ENCODE measurements at regions not wholly inside any gene's neighbourhood (a gene's known extent, or its start where the extent isn't known, plus 50 kb on each side); places are given as distances from the start of the nearest gene placed in this dataset.

GRCh38 chr7:120023494-120024167 is 249.3 kb upstream of the KCND2 start:
- no peak for TF ChIP-seq POLR2A (IDR thresholded peaks at IDR 0.05)
- TF ChIP-seq POLR2AphosphoS5 (IDR thresholded peaks at IDR 0.05) = no peak
- TF ChIP-seq CTCF (IDR thresholded peaks at IDR 0.05) = no peak
